NCI-H446 (cell line): ENCODE measurements at regions not wholly inside any gene's neighbourhood (a gene's known extent, or its start where the extent isn't known, plus 50 kb on each side); places are given as distances from the start of the nearest gene placed in this dataset.

ENCODE experiments used
- DNase-seq, 2 experiments: peaks; one replicate each; lab custom pipeline; 2025; lab: John Stamatoyannopoulos, UW

GRCh38 chr1:214205053-214205452, 75.9 kb upstream of the SMYD2 start:
- DNase-seq = no peak

DNA sequence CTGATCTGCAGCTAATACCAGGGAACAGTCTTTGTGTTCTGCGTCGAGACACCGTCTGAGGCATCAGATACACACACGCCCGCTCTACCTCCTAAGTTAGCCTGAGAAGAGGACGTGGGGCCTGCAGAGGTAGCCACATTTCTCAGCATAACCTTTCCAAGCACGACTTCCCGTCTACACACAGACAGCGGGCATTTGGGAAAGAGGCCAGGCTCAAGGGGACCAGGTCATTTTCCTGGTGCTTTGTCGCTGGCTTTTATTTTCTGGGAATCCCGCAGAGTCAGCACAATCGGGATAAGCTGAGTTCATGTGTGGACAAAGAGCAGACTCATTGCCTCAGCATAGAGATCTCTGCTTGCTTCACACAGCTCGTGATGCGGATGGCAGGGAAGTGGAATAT, 72.5 kb upstream of the SMYD2 start:
- DNase-seq = no peak

DNA sequence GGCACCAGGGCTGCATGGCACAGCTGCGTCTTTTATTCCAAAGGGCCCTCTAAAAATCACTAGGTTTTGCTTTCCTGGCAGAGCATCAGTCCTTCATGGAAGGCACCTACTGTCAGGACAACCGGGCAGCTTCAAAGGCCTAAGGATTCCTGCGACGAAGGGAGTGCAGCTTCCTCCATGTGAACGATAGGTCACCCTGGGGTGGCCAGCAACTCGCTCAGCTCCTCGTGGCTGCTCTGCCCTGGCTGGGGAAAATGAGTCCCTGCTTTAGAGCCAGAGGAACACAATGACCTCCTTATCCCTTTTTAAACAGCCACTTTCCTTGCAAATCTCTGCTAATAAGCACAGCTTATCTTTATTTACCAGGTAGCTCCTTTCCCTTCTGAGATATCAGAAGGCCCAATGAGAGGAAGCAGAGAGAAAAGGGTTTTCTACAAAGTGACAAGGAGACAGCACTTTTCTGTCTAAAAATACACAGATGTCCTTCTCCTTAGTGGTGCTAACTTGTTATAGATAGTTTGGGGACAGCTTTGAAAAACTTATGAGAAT, 71.6 kb upstream of the SMYD2 start:
- no peak for DNase-seq

DNA sequence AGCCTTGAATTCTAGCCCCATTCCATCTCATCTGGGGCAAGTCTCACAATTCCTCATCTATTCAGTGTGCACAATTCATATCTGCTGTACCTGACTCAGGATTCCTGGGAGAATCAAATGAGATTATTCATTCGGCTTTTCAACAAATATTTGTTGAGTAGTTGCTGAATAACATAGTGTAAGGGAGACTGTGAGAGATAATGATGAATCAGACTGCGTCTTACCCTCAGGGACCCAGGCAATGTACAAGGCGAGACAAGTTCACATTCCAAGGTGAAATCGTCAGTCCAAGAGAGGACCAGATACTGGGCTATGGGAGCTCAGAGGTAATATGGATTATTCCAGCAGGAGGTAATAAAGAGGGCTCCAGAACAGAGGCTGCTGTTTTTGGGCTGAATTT, 67.8 kb upstream of the SMYD2 start:
- no peak for DNase-seq

- DNase-seq = no peak
Measured at GRCh38 chr1:214214851-214215250, 66.1 kb upstream of the SMYD2 start.

DNA sequence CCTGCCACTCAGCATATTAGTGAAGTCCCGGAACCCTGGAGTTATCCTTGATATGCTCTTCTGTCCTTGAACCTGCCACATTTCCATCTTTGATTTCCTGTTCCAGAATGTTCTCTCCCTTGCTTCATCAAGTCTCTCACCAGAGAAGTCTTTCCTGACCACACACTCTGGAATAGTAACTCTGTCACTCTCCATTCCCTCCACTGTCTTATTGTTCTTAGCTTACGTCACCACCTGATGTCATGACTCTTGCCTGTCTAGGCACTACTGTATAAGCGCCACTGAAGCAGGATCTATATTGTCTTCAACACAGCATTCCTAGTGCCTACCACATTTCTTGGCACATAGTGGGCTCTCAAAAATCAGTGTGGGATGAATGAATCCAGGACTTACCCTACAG, 65.4 kb upstream of the SMYD2 start:
- no peak for DNase-seq

GRCh38 chr1:214216021-214216420, 64.9 kb upstream of the SMYD2 start:
- DNase-seq = peak in 1 of 2 experiments; percentile 29

GRCh38 chr1:214216779-214217178, 64.2 kb upstream of the SMYD2 start:
- DNase-seq = no peak

DNA sequence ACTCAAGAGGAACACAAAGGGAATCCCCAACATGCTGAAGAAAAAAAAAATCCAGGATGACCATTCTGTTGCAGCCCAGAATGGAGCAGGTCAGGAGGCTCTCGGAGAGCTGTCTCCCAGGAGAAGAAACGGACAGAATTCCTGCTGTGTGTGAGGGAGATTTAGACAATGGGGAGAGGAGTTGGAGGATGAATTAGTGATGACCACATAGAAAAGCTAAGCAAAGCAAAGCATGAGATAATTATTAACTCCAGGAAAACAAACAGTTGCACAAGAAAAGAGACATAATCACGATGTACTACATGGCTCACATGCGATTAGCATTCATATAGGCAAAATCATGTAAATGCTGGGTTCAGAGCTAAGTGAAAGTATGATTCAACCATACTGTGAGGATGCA, 61.1 kb upstream of the SMYD2 start:
- DNase-seq = no peak

GRCh38 chr1:214220891-214221290, 60.1 kb upstream of the SMYD2 start:
- DNase-seq = no peak

GRCh38 chr1:214224611-214225354, 56.2 kb upstream of the SMYD2 start:
- no peak for DNase-seq

DNA sequence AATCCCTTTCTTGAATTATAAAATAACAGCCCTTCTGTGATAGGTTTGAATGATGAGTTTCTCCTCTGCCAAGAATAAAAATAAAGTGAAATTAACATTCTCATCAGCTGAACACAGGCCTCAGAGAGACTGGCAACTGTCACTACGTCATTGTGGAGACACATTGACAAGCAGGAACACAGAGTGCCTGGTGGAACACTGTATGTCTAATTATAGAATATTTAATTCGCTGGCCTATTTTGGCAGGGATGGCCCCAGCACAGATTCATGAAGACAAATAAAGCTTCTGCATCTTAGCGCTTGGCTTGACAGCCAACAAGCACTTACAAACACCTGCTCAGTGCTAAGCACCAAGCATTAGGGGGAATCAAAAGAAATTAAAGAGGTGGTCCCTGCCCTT, 52.0 kb upstream of the SMYD2 start:
- DNase-seq = peak; percentile 55 to 76

DNA sequence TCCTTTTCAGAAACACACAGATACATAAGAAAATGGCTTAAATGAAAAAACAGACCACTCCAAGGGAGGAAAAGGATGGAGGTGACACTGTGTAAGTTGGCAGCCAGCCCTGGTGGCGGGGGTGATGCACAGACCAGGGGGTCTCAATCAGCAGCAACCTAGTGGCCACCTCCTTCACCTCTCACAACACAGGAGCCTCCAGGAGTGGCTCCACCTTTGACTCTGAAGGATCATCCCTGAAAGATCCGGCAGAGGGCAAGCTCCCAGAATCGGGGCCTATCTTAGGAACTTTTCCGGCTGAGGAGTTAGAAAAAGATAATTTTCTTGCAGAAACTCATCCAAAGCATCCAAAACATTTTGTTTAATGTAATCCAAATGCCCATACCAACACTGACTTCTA, 51.2 kb upstream of the SMYD2 start:
- no peak for DNase-seq
